WTC11 (cell line): ENCODE measurements at regions not wholly inside any gene's neighbourhood (a gene's known extent, or its start where the extent isn't known, plus 50 kb on each side); places are given as distances from the start of the nearest gene placed in this dataset.

Source experiments
- ATAC-seq: fragments of 200-7000 bp; cut with Tn5 transposase; 2 replicates; pipeline ENCODE4 v1.10.0; 2021; ENCODE audit warnings: mild to moderate bottlenecking, moderate library complexity
- CTCF ChIA-PET: fragments of 300-600 bp; sonication (Branson Sonifier 250); formaldehyde crosslinking; loops from one replicate; lab custom pipeline; 2021; ENCODE audit warnings: antibody characterized with exemption; lab: Charles Lee
- POLR2A ChIA-PET: fragments of 350-600 bp; sonication (Branson Sonifier 250); formaldehyde crosslinking; loops from one replicate; lab custom pipeline; 2021; ENCODE audit warnings: antibody characterized with exemption; lab: Charles Lee
- DNase-seq: peaks from one replicate; pipeline ENCODE4 v3.0.0; 2021; ENCODE audit warnings: low spot score
- H3K27ac Mint-ChIP-seq: 2 replicates; pipeline ENCODE4 v1.8.0; 2021; ENCODE audit warnings: mixed read lengths
- H3K27me3 Mint-ChIP-seq: 2 replicates; pipeline ENCODE4 v1.8.0; 2021; ENCODE audit warnings: low read depth, mild to moderate bottlenecking, moderate library complexity, mixed read lengths
- H3K36me3 Mint-ChIP-seq: 2 replicates; pipeline ENCODE4 v1.8.0; 2021; ENCODE audit warnings: mixed read lengths
- H3K4me1 Mint-ChIP-seq: 2 replicates; pipeline ENCODE4 v1.8.0; 2022; ENCODE audit warnings: mixed read lengths
- H3K4me3 Mint-ChIP-seq: 2 replicates; pipeline ENCODE4 v1.8.0; 2021; ENCODE audit warnings: mild to moderate bottlenecking, moderate library complexity, mixed read lengths
- H3K9me3 Mint-ChIP-seq: 2 replicates; pipeline ENCODE4 v1.8.0; 2021; ENCODE audit warnings: mixed read lengths
- AFF4 ChIP-seq: sonication (generic); formaldehyde crosslinking; IDR thresholded peaks from 2 replicates; pipeline ENCODE4 v1.8.1; 2023; ENCODE audit warnings: mild to moderate bottlenecking, missing genetic modification reagents, borderline replicate concordance
- ARID4B ChIP-seq: sonication (generic); formaldehyde crosslinking; IDR thresholded peaks from 2 replicates; pipeline ENCODE4 v1.8.0; 2023; ENCODE audit warnings: missing genetic modification reagents, mild to moderate bottlenecking, borderline replicate concordance
- CDX4 ChIP-seq: fragments of 250-450 bp; sonication (Bioruptor Pico); IDR thresholded peaks from 2 replicates; pipeline ENCODE4 v1.9.0; 2021; ENCODE audit warnings: moderate library complexity, mild to moderate bottlenecking, inconsistent platforms, borderline replicate concordance
- FOXP4 ChIP-seq: sonication (generic); formaldehyde crosslinking; IDR thresholded peaks from 2 replicates; pipeline ENCODE4 v1.8.0; 2022; ENCODE audit warnings: mild to moderate bottlenecking, missing genetic modification reagents
- IRF1 ChIP-seq: sonication (generic); formaldehyde crosslinking; IDR thresholded peaks from 2 replicates; pipeline ENCODE4 v1.8.0; 2023; ENCODE audit warnings: missing genetic modification reagents
- JUN ChIP-seq: sonication (generic); formaldehyde crosslinking; IDR thresholded peaks from 2 replicates; pipeline ENCODE4 v1.8.0; 2023; ENCODE audit warnings: mild to moderate bottlenecking, missing genetic modification reagents
- NFATC4 ChIP-seq: fragments of 250-450 bp; sonication (Bioruptor Pico); IDR thresholded peaks from 2 replicates; pipeline ENCODE4 v1.9.0; 2021; ENCODE audit warnings: mild to moderate bottlenecking
- NR1H2 ChIP-seq: sonication (generic); formaldehyde crosslinking; IDR thresholded peaks from 2 replicates; pipeline ENCODE4 v1.9.0; 2021; ENCODE audit warnings: mild to moderate bottlenecking, moderate library complexity, missing genetic modification reagents
- NR3C1 ChIP-seq: sonication (generic); formaldehyde crosslinking; conservative IDR thresholded peaks from 2 replicates; pipeline ENCODE4 v1.8.1; 2023; ENCODE audit warnings: low read depth, mild to moderate bottlenecking, missing genetic modification reagents
- PRDM15 ChIP-seq: sonication (generic); formaldehyde crosslinking; IDR thresholded peaks from 2 replicates; pipeline ENCODE4 v1.8.0; 2022; ENCODE audit warnings: missing genetic modification reagents
- PRRX2 ChIP-seq: fragments of 250-450 bp; sonication (Bioruptor Pico); IDR thresholded peaks from 2 replicates; pipeline ENCODE4 v1.8.0; 2021; ENCODE audit warnings: mild to moderate bottlenecking
- SMAD3 ChIP-seq: sonication (generic); formaldehyde crosslinking; IDR thresholded peaks from 2 replicates; pipeline ENCODE4 v1.8.0; 2022; ENCODE audit warnings: missing genetic modification reagents, mild to moderate bottlenecking, borderline replicate concordance
- TCF7 ChIP-seq: sonication (generic); formaldehyde crosslinking; IDR thresholded peaks from 2 replicates; pipeline ENCODE4 v1.8.0; 2022; ENCODE audit warnings: mild to moderate bottlenecking, low read depth, missing genetic modification reagents, moderate library complexity
- TEAD1 ChIP-seq: sonication (generic); formaldehyde crosslinking; IDR thresholded peaks from 2 replicates; pipeline ENCODE4 v1.8.0; 2022; ENCODE audit warnings: mild to moderate bottlenecking, missing genetic modification reagents
- USF1 ChIP-seq: sonication (generic); formaldehyde crosslinking; IDR thresholded peaks from 2 replicates; pipeline ENCODE4 v1.8.0; 2022; ENCODE audit warnings: mild to moderate bottlenecking, missing genetic modification reagents
- USF2 ChIP-seq: sonication (generic); formaldehyde crosslinking; IDR thresholded peaks from 2 replicates; pipeline ENCODE4 v1.8.1; 2023; ENCODE audit warnings: mild to moderate bottlenecking, missing genetic modification reagents, moderate library complexity
- ZBTB21 ChIP-seq: sonication (generic); formaldehyde crosslinking; IDR thresholded peaks from 2 replicates; pipeline ENCODE4 v1.8.1; 2023; ENCODE audit warnings: mild to moderate bottlenecking, missing genetic modification reagents, borderline replicate concordance
- ZNF138 ChIP-seq: sonication (generic); formaldehyde crosslinking; conservative IDR thresholded peaks from 2 replicates; pipeline ENCODE4 v1.8.1; 2022; ENCODE audit warnings: mild to moderate bottlenecking, moderate library complexity, missing genetic modification reagents
- ZNF219 ChIP-seq: sonication (generic); formaldehyde crosslinking; IDR thresholded peaks from 2 replicates; pipeline ENCODE4 v1.8.0; 2023; ENCODE audit warnings: missing genetic modification reagents, mild to moderate bottlenecking, borderline replicate concordance
- ZNF232 ChIP-seq: sonication (generic); formaldehyde crosslinking; IDR thresholded peaks from 2 replicates; pipeline ENCODE4 v1.8.0; 2022; ENCODE audit warnings: mild to moderate bottlenecking, missing genetic modification reagents

- TF ChIP-seq IRF1 (CRISPR knock-in tag) (no peak), JUN (CRISPR knock-in tag) (no peak), ZBTB21 (CRISPR knock-in tag) (no peak)
These were observed 1474.2 kb upstream of the CELF4 start (continued) for GRCh38 chr18:39039813-39040212.

GRCh38 chr18:39037925-39038324 is 1472.3 kb upstream of the CELF4 start:
- CTCF ChIA-PET, result no interaction called here
- no peak for TF ChIP-seq USF1 (CRISPR knock-in tag)
- no peak for TF ChIP-seq ZNF232
- TF ChIP-seq NR1H2, result no peak
- TF ChIP-seq PRRX2 (CRISPR knock-in tag), result no peak
- no peak for TF ChIP-seq FOXP4 (CRISPR knock-in tag)
- TF ChIP-seq USF2, result no peak
- TF ChIP-seq TEAD1 (CRISPR knock-in tag), result no peak
- TF ChIP-seq CDX4, result no peak
- no peak for TF ChIP-seq ZNF138 (CRISPR knock-in tag)
- no peak for TF ChIP-seq ARID4B
- TF ChIP-seq TCF7 (CRISPR knock-in tag), result no peak
- TF ChIP-seq NR3C1 (CRISPR knock-in tag), result no peak
- TF ChIP-seq AFF4 (CRISPR knock-in tag), result no peak
- TF ChIP-seq SMAD3 (CRISPR knock-in tag), result no peak
- no peak for TF ChIP-seq NFATC4 (CRISPR knock-in tag)
- no peak for TF ChIP-seq PRDM15 (CRISPR knock-in tag)
- TF ChIP-seq ZNF219 (CRISPR knock-in tag), result no peak

More at GRCh38 chr18:39037925-39038324, 1472.3 kb upstream of the CELF4 start:
- no peak for DNase-seq
- Mint-ChIP-seq H3K9me3 (peaks cover under 1% of the 10 kb centered on the region; the same call in 1 of the 2 replicates), H3K36me3 (no peaks in the 10 kb centered on the region), H3K27me3 (no peaks in the 10 kb centered on the region; the same call in 1 of the 2 replicates), H3K4me1 (peaks cover 6% of the 10 kb centered on the region), H3K27ac (no peak overlapping the region), H3K4me3 (no peak overlapping the region)
- ATAC-seq, result no peak
- POLR2A ChIA-PET, result no interaction called here
